ENCODE measurements at regions not wholly inside any gene's neighbourhood (a gene's known extent, or its start where the extent isn't known, plus 50 kb on each side); places are given as distances from the start of the nearest gene placed in this dataset.
"Not testable (repeated sequence)": the region's sequence is repeated elsewhere in the genome, so short reads cannot be mapped to it uniquely, and the experiment has no call there.

DNA sequence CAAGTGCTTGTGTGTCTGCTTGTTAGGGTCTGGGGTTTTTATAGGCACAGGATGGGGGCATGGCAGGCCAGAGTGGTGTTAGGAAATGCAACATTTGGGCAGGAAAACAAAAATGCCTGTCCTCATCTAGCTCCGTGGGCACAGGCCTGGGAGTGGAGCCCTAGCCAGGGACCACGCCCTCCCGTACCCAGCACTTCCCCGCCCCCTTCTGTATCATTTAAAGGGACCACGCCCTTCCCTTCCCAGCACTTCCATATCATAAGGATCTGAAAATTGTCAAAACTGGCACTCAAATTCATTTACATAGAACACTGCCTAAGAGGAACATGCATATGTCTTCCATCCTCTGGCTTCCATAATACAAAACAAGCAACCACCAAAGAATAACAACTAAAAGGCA is 185.8 kb downstream of the B3GLCT start:
- DNase-seq, result no peak

DNA sequence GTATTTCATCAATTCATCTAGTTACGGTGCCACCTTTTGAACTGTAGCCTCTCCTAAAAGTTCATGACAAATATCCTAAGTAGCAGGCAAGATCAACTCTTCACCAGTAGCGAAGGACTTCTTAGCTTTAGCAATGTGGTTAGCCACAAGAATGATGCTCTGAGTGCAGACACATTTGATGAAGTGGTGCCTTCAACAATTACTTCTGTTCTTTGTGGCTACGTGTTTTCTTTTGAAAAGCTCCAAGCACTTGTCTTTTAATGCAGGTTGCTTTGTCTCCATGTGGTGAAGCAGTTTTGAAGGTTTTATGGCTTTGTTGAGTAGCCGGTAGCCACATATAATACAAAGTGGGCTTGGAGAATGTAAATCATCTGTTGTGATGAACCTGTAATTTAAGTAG is 194.7 kb downstream of the B3GLCT start:
- DNase-seq, result peak; percentile 48

DNA sequence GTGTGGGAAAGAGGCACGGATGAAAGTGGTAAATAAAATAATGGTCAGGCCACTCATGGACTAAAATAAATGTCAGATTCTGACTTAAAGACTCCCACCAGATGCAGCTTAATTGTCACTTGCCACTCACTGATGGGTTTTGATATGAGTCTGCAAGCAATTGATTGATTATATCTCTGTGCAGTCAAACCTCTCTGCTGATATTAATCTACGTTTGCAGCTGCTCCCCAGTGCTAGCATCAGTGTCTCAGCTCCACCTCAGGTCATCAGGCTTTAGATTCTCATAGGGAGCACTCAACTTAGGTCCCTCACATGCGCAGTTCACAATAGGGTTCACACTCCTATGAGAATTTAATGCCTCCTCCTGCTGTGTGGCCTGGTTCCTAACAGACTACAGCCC is 195.3 kb downstream of the B3GLCT start:
- no peak for DNase-seq

DNA sequence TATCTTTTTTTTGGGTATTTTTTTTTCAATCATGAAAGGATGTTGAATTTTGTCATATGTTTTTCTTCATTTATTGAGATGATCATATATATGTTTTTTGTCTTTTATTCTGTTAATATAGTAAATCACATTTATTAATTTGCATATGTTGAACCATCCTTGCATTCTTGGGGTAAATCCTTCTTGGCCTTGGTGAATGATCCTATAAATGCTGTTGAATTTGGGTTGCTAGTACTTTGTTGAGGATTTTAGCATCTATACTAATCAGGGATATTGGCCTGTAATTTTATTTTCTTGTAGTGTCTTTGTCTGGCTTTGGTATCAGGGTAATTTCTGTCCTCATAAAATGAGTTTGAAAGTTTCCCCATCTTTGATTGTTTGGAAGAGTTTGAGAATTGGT is 199.9 kb downstream of the B3GLCT start:
- DNase-seq, result no peak

DNA sequence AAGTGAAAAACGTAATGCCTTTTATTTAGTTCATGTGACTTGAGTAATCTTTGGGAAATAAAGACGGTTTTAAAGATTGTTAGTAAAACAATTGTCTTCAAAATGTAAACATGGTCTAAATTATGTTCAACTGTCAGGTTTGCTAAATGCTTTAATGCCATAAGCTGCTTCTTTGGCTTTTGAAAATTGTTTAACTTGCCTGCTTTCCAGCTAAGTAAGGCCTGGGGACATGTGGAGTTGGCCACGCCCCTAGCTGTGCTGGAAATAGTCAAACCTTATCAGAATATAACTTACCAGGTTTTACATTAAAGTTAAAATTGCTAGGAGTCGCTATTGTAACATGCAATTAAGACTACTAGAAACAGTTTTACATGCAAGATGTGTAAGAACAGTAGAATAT is 203.9 kb downstream of the B3GLCT start:
- DNase-seq, result not testable (repeated sequence)

DNA sequence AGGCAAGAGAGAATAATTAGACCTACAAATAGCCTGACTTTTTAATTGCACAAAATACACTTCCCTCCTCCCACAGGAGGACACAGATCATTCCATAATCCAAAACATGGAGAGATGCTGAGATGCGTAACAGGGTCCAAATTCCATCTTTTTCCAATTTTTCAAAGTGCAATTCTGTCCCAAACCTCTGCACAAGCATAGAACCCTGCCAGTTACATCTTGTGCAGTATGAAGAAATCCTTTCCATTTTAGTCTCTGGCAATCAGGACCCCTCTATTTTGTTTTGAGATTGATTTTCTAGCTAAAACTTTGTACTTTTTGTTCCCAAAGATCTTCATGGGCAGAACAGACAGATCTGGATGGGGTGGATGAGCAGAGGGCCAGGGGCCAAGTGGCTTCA is 209.2 kb downstream of the B3GLCT start:
- DNase-seq, result no peak

DNA sequence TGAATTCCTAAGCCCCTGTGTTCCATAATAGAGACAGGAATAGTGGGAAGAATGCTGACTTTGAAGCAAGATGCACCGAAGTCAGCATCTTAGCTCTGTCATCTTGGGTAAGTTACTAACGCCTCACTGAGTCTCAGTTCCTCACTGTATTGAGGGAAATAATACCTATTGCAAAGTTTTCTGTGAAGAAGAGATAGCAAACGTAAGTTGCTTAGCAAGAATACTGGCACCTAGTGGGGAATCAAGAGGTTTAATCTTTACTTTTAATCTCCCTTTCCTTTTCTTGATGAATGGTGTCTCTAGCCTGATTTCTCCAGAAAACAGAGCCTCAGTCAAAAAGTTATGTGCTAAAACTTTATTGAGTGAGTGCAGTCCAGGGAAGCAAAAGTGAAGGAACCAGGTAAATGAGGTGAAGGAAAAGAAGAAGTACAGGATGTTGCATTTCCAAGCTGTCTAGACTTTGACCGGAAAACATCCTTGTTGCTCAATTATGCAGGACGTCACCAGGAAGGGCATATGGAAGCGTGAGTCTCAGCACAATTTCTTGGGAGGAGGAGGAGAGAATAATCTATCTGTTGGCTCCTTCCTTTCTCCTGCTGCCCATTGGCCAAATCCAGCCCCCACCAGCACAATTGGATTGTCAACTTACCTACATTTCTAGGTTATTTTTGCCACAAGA is 210.0 kb downstream of the B3GLCT start:
- peak; percentile 7 for DNase-seq

DNA sequence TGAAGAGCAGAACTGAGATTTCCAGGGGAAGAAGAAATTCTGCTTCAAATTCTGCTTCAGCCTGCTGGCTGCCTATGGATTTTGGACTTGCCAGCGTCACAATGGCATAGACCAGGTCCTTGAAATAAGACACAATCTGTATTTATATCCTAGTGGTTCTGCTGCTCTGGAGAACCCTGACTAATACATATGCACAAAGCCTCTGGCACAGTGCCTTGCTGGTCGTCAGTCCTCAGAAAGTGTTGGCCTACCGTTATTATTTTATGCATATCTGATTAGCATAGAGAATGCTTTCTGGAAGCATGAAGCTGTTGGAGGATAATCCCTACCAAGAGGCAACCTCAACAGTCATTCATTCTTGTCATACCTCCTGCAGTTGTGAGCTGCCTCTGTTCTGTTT is 213.7 kb downstream of the B3GLCT start:
- no peak for DNase-seq

DNA sequence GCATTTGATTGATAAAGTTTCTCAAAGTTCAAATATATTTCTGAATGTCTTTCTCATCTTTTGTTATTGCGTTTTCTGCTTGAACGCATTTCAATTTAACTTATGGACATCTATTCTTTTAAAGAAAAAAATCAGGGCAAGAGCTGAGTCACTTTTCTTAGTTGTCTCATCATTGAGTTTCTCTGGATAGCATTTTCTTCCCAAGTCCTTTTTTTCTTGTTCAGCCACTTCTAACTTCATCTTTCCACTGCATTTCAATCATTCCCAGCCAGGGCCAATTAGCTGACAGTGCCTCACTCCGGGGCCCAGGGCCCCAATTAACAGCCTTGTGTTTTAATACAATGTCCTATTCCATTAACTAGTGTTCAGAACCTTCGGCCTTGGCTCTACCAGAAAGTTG is 216.3 kb downstream of the B3GLCT start:
- no peak for DNase-seq

DNA sequence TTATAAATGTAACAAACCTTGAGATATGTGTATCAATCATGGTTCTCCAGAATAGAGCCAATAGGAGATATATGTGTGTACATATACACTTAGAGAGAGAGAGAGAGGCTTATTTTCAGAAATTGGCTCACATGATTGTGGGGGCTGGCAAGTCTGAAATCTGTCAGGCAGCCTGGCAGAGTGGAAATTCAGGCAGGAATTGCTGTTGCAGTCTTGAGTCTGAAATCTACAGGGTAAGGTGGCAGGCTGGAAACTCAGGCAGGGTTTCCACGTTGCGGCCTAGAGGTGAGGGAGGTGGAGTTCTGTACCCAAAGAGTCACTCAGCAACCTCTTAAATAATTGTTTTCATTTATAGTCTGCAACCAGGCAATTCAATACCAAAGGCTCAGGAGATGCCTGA is 218.4 kb downstream of the B3GLCT start:
- DNase-seq, result no peak

DNA sequence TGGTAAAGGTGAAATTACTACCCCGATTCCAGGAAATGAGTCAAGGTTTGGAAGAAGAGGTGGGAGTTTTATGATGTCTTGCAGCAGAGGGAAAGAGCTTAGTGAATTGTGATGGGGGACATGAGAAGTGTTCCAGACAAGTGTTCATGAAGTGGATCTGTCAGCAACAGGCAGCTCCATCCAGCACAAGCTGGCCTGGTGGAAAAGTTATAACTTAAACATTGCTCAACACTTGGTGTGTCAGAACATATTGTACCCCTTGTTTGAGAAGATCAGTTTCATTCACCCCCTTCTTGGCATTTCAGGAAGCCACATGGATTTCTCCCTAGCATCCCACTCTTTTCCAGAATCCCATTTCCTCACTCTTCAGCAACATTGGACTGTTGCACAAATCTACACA is 222.0 kb downstream of the B3GLCT start:
- DNase-seq, result no peak

DNA sequence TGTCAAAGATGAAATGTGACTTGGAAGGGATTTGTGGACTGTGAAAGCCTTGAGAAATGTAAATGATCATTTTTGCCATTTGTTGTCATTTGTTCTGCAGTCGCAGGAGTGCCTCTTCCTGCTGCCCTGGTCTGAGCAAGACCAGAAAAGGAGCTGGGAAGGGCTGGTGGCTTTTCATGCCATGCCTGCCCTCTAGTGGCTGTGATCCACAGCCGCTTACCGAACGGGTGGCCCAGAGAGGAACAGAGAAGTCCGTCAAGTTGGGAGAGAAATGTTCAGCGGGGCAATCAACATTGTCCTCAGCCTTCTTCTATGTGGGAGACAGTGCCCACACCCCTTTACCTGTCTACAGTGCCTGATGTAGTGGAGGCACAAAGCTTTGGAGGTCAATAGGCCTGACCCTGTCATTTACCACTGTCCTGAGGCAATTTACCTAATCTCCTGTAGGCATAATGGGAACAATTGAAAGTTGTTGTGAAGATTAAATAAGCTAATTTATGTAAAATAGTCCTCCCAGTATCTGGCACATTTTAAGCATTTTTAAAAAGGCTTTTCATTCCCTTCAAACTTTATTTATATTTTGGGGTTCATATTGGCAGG is 224.5 kb downstream of the B3GLCT start:
- DNase-seq, result peak; percentile 68

DNA sequence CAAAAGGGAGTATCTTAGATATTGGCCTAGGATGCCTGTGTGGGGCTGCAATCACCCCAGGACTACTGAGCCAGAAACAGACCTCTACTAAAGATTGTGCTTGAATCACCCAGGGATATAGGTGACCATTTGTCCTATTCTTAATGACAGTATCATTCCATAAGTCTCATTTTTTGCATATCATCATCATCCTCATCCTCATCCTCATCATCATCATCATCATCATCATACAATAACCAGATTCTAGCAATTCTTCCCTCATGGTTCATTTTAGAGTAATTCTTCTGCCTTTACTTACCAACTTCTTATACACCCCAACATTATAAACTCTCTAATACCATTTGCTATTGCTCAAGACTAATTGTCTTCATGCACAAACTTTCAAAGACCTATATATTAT is 226.6 kb downstream of the B3GLCT start:
- DNase-seq, result no peak

DNA sequence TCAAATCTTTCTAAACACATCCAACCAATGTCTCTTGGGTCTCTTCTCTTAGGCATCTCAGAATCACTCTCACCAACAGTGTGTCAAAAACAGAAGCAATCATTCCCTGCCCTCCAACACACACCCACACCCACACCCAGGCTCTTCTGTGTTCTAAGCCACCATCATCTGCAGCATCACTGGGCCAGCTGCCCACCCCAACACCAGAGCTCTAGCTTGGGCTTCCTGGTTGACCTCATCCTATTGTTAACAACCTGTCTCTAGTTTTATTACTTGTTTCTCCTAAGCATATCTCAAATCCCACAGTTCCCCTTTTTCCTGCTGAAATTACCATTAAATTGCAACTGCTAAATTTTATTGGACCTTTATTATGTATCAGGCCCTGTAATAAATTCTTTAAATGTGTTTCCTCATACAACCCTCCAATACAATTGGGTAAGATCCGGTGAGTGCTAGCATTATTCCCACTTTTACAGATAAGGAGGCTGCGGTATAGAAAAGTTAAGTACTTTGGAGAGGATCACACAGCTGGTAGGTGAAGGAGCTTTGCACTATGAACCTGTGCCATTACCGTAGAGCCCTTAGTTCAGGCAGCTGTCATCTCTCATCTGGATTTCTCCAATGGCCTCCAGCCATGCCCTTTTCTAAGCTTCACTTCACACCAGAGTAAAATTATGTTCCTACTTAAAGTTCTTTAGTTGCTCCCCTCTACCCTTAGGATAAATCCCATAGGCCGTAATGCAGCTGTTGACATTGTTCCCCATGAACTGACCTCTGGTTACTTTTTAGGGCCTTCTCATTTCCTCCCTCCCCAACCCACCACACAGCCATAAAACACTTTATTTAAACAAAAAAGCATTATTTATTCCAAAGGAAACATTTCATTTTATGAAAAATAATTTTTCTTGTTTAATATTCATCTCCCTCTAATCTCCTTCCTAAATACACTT is 227.7 kb downstream of the B3GLCT start:
- no peak for DNase-seq

DNA sequence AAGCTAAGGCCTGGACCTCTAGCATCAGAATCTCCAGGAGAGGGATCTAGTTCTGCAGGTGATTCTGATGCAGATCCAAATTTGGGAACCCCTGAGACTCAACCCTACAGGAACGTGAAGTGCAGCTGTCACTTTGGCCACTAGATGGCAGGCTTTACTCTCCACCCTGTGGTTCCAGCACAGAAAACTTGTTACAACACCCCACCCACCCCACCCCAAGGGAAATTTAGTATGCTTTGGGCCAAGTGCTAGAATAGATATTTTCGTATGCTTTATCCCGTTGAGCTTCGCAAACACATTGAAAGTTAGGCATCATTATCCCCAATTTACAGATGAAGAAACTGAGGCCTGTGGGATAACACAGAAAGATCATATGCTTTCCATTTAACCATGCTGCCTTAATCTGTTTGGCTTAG is 232.0 kb downstream of the B3GLCT start:
- peak; percentile 35 for DNase-seq

DNA sequence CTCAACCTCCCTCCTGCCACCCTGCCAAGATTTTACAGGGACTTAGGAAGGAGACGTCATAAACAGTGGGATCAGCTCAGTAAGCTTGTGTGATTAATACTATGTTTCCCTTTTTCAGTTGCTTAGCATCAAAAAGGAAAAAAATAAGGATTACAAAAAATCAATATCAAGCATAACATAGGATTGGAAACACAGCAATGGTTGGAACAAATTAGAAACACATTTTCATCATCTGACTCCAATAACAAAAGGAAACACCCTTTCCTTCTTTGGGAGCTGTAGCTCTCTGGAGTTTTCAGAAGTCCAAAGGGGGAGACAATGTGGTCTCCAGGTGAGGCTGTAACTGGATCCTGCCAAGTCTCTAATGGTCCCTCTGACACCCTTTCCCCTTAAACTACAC is 233.4 kb downstream of the B3GLCT start:
- DNase-seq, result peak; percentile 20

DNA sequence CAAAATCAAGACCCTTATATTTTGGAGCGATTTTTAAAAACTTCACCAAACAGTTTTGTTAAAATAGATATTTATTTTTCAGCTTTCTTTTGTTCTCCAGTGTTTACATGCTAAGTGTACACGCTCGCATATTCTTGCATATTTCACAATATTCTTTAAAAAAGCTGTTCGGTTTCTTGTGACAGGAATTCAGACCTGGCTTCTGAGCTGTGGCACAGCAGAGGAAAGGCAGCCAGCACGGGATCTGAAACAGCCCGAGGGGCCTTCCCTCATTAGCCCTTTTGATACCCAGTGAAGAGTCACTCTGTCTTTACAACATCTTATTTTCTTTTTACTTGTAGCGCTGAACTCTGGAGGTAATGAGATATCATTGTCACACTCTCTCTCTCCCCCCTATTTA is 234.0 kb downstream of the B3GLCT start:
- no peak for DNase-seq

DNA sequence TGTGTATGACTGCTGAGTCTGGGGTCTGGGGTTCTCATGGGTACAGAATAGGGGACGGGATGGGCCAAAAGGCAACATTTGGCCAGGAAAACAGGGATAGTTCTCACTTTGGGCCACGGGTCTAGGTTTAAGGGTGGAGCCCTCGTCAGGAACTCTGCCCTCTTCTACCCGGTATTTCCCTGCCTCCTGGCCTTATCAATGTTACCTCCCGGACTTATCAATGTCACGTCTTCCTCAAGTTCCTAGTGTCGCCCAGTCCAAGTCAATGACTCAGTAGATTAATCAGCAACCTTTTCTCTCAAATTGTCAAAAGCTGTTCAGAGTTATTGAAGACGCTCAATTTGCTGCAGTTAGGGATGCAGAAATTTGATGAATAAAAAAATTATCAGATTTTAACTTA is 234.8 kb downstream of the B3GLCT start:
- no peak for DNase-seq

DNA sequence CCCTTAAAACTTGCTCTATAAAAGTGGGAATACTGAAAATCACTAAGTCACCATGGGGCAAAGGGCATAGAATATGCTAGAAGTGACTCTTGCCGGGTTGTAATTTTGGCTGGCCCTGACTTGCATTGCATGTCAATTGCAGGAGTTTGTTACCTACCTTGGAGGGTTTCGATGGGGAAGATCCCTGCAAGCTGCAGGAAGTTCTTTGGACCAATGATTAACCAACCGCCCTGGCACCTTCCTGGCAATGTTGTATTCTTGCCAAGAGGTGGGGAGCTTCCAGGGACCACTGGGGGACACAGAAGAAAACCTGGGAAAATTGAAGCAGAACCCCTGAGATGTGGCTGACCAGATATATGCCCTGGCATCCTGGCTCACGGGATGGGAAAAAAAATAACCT is 235.8 kb downstream of the B3GLCT start:
- DNase-seq, result no peak

DNA sequence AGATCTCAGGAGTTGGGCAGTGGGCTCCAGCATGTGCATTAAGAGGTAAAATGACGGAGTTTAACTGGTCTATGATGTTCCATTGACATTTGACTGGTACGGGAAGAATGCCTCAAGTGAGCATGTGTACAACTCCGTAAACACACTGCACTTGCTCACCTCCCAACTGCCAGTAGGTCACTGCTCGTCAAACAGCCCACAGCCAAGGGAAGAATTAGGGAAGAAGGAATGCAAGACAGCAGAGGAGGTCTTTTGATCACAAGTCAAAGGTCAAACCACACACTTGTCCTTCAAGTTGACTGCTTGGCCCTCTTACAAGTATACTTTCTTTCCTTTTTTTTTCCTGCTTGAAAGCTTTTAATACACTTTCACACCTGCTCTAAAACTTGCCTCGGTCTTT is 236.7 kb downstream of the B3GLCT start:
- DNase-seq, result no peak

DNA sequence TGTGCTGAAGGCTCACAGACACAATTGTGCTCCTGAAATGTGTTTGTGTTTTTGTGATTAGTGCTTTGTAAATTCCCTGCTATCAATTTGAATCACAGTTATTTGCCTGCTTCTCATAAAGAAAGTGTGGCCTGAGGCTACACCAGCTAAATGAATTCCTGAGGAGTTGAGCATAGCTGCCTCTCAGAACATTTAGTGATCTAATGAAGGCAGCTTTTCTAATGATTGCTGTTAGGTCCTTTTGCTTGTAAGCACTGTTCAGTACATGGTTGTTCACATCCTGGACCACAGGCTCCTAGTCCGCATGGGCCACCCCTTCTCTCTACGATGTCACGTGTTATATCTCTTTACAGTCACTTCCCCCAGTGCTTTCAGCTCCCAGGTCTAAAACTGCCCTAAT is 238.2 kb downstream of the B3GLCT start:
- DNase-seq, result no peak

DNA sequence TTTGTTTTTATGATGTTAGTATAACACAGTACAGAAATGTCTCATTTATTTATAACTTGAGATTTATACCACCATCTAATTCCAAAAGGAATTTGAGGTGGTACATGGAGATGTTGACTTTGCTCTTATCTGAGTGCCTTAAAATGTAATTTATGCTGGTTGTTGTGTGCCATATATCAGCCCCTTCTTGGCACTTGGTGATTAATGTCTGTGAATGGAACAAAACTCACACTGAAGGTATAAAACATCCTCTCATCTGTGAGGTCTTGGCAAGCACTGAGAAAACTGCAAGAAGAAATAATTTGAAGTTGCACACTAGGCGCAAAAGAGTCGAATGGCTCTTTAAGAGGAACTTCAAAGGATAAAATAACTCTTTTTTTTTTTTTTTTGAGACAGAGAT is 240.4 kb downstream of the B3GLCT start:
- no peak for DNase-seq

DNA sequence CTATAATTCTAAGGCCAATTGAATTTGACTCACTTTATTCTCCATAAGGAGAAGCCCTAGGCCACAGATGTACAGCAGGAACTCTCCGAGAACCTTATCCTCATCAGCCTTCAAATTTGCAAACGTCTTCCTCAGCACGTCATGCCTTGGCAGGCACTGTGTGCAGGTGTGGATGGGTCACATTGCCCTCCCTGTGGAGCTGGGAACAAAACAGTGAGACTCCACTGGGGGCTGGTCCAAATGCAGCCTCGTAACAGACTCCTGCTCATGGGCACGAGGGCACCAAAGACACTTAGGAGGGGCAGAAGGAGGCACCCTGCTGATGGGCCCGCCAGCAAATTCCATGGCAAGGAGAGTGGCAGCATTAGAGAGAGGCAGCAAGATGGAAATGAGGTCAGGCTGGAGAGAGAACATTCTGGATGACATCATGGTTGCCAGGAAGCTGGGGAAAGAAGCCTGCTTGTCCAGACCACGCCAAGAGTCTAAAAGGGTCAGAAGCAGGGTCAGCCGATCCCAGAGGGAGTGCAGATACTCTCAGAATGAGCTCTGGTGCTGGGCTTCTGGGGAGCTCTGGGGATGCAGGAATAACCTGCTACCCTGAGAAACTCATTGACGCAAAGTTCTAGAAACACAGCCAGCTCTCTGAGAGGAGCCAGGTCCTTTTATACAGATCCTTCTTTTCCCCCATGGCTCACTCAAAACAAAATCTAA is 242.2 kb downstream of the B3GLCT start:
- no peak for DNase-seq

All from fibroblast of skin of abdomen (primary cell).